OCI-LY7 (cell line): ENCODE measurements at regions not wholly inside any gene's neighbourhood (a gene's known extent, or its start where the extent isn't known, plus 50 kb on each side); places are given as distances from the start of the nearest gene placed in this dataset.

Source experiments
- BruUV-seq: library from RNA; stranded (reverse); fragments of 400-500 nt; replicated peaks from 2 replicates; lab custom pipeline; 2021; lab: Mats Ljungman, UMichigan
- CTCF ChIA-PET: fragments of 300-600 bp; sonication (Branson Sonifier 250); formaldehyde crosslinking; loops from one replicate; lab custom pipeline; 2022; ENCODE audit warnings: antibody characterized with exemption; ENCODE audit not compliant: unreplicated experiment; lab: Charles Lee
- POLR2A ChIA-PET: fragments of 300-600 bp; sonication (Branson Sonifier 250); formaldehyde crosslinking; loops from one replicate; lab custom pipeline; 2022; ENCODE audit warnings: antibody characterized with exemption; lab: Charles Lee
- DNase-seq: peaks from one replicate; pipeline ENCODE4 v3.0.0-alpha.2; 2015; ENCODE audit warnings: low spot score
- H2AFZ ChIP-seq: fragments of 200-600 bp; sonication (generic), shearing (Covaris generic); 2 replicates; pipeline ENCODE4 v1.6.1; 2014; ENCODE audit warnings: mild to moderate bottlenecking, antibody characterized with exemption, low read length, moderate library complexity
- H3K27ac ChIP-seq: fragments of 200-600 bp; sonication (generic); 2 replicates; pipeline ENCODE4 v1.5.1; 2014; ENCODE audit warnings: mixed run types, low read depth, mild to moderate bottlenecking, moderate library complexity, low read length, inconsistent platforms; ENCODE audit not compliant: poor library complexity, severe bottlenecking
- H3K36me3 ChIP-seq: fragments of 200-600 bp; sonication (generic); 2 replicates; pipeline ENCODE4 v1.6.1; 2014; ENCODE audit warnings: mild to moderate bottlenecking, antibody characterized with exemption, low read length, moderate library complexity, mixed read lengths; ENCODE audit not compliant: insufficient read depth
- H3K4me1 ChIP-seq: fragments of 200-600 bp; sonication (generic); 2 replicates; pipeline ENCODE4 v1.5.1; 2014; ENCODE audit warnings: mild to moderate bottlenecking, low read length; ENCODE audit not compliant: insufficient read depth, poor library complexity, severe bottlenecking
- H3K4me2 ChIP-seq: fragments of 200-600 bp; sonication (generic); 2 replicates; pipeline ENCODE4 v1.6.1; 2014; ENCODE audit warnings: mild to moderate bottlenecking, low read length
- H3K4me3 ChIP-seq: fragments of 200-600 bp; sonication (generic); 2 replicates; pipeline ENCODE4 v1.5.1; 2014; ENCODE audit warnings: mild to moderate bottlenecking, low read depth, low read length; ENCODE audit not compliant: poor library complexity, severe bottlenecking
- H3K79me2 ChIP-seq: fragments of 200-600 bp; sonication (generic); 2 replicates; pipeline ENCODE4 v1.6.1; 2016; ENCODE audit warnings: low read depth, mild to moderate bottlenecking, low read length, moderate library complexity, mixed read lengths; ENCODE audit not compliant: insufficient read depth
- H3K9me2 ChIP-seq: fragments of 200-600 bp; sonication (generic); 2 replicates; pipeline ENCODE4 v1.6.1; 2016; ENCODE audit warnings: mild to moderate bottlenecking, low read length, mixed read lengths; ENCODE audit not compliant: insufficient read depth
- H3K9me3 ChIP-seq: fragments of 200-600 bp; sonication (generic); 2 replicates; pipeline ENCODE4 v1.6.1; 2014; ENCODE audit warnings: mild to moderate bottlenecking, mixed run types, low read length, mixed read lengths
- H4K20me1 ChIP-seq: fragments of 200-600 bp; sonication (generic); 2 replicates; pipeline ENCODE4 v1.6.1; 2014; ENCODE audit warnings: mild to moderate bottlenecking, antibody characterized with exemption, low read length, moderate library complexity, mixed read lengths; ENCODE audit not compliant: insufficient read depth
- EZH2phosphoT487 ChIP-seq: fragments of 200-600 bp; sonication (generic); IDR thresholded peaks from 2 replicates; pipeline ENCODE4 v1.6.1; 2018; ENCODE audit warnings: low read depth, borderline replicate concordance, mild to moderate bottlenecking, mixed run types, antibody characterized with exemption, low read length, moderate library complexity, mixed read lengths
- intact Hi-C: fragments of 100-400 bp; cut with micrococcal nuclease; formaldehyde crosslinking; loops from one replicate; pipeline ENCODE4 v1.10.0; 2022; ENCODE audit not compliant: unreplicated experiment
- TF ChIP-seq, protein P1 (sequence below): fragments of 200-600 bp; sonication (generic); conservative IDR thresholded peaks from 2 replicates; pipeline ENCODE4 v1.5.1; 2014; ENCODE audit warnings: mild to moderate bottlenecking, antibody characterized with exemption, low read length, moderate library complexity, mixed read lengths

- H3K9me2 ChIP-seq = no peaks in the 10 kb centered on the region
- no peak overlapping the region for H3K4me3 ChIP-seq
- no TSS peak for BruUV-seq
- CTCF ChIA-PET = no interaction called here
- POLR2A ChIA-PET = interaction anchor here (0.6 kb wide), 1 partner anchor 476 kb away, joined by 3 read pairs; no protein-coding TSS in a partner anchor
- H4K20me1 ChIP-seq = no peaks in the 10 kb centered on the region
- no peak overlapping the region for H3K4me2 ChIP-seq
- no peak for DNase-seq
- intact Hi-C loops = no loop called here
- H3K79me2 ChIP-seq = no peaks in the 10 kb centered on the region
- TF ChIP-seq, protein P1, sequence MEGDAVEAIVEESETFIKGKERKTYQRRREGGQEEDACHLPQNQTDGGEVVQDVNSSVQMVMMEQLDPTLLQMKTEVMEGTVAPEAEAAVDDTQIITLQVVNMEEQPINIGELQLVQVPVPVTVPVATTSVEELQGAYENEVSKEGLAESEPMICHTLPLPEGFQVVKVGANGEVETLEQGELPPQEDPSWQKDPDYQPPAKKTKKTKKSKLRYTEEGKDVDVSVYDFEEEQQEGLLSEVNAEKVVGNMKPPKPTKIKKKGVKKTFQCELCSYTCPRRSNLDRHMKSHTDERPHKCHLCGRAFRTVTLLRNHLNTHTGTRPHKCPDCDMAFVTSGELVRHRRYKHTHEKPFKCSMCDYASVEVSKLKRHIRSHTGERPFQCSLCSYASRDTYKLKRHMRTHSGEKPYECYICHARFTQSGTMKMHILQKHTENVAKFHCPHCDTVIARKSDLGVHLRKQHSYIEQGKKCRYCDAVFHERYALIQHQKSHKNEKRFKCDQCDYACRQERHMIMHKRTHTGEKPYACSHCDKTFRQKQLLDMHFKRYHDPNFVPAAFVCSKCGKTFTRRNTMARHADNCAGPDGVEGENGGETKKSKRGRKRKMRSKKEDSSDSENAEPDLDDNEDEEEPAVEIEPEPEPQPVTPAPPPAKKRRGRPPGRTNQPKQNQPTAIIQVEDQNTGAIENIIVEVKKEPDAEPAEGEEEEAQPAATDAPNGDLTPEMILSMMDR = no peak
- no peak for TF ChIP-seq EZH2phosphoT487
- no peak overlapping the region for H2AFZ ChIP-seq
- H3K36me3 ChIP-seq = no peaks in the 10 kb centered on the region
- H3K27ac ChIP-seq = no peak overlapping the region
- no peaks in the 10 kb centered on the region for H3K9me3 ChIP-seq
- no peaks in the 10 kb centered on the region for H3K4me1 ChIP-seq
These were observed 256.5 kb downstream of the TBC1D4 start for GRCh38 chr13:75225288-75226032.

DNA sequence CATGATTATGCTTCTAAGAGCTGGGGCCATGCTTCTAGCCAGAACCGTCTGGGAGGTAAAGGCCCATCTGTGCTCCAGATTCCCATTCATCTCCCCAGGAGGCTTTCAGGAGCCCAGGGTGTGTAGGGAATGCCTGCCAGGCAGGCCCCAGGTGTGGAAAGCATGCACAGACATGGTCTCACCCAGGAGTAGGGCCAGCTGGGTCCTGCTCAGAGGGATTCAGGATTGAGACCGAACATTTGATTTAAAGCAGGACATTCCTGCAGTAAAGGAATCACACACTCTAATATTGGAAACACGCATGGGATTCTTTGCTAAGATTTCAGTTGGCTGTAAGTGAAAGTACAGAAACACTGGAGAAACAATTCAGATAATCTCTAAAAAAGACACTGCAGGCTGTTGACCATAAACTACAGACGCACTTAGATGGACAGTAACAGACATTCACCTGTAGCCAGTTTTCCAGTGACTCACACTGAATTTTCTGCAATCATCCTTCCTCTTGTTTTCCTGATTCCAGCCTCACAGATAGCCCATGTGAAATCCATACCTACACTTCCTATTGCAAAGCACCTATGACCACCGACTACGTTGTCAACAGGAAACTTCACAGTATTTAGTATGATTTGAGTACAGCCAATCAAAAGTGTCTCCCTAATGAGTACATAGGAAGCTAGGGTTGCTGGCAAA, 257.8 kb downstream of the TBC1D4 start:
- H3K9me3 ChIP-seq = no peaks in the 10 kb centered on the region
- TF ChIP-seq EZH2phosphoT487 = no peak
- TF ChIP-seq, protein P1 = no peak
- no peak overlapping the region for H3K4me3 ChIP-seq
- DNase-seq = no peak
- intact Hi-C loops = no loop called here
- BruUV-seq = no TSS peak
- no peaks in the 10 kb centered on the region for H3K9me2 ChIP-seq
- H3K4me2 ChIP-seq = no peak overlapping the region
- H2AFZ ChIP-seq = no peak overlapping the region
- no peaks in the 10 kb centered on the region for H3K79me2 ChIP-seq
- CTCF ChIA-PET = no interaction called here
- no peak overlapping the region for H3K27ac ChIP-seq
- H3K4me1 ChIP-seq = no peaks in the 10 kb centered on the region
- H3K36me3 ChIP-seq = no peaks in the 10 kb centered on the region
- POLR2A ChIA-PET = interaction anchor here (0.6 kb wide), 1 partner anchor 25 kb away, joined by 3 read pairs; no protein-coding TSS in a partner anchor
- H4K20me1 ChIP-seq = no peaks in the 10 kb centered on the region

GRCh38 chr13:75222031-75222430, 259.9 kb downstream of the TBC1D4 start:
- BruUV-seq = no TSS peak
- intact Hi-C loops = no loop called here

More at GRCh38 chr13:75222031-75222430, 259.9 kb downstream of the TBC1D4 start:
- H3K4me1 ChIP-seq = no peaks in the 10 kb centered on the region
- no peaks in the 10 kb centered on the region for H3K36me3 ChIP-seq
- no peak overlapping the region for H3K4me3 ChIP-seq
- H3K9me2 ChIP-seq = no peaks in the 10 kb centered on the region
- no peak overlapping the region for H3K4me2 ChIP-seq
- no peaks in the 10 kb centered on the region for H4K20me1 ChIP-seq
- no peaks in the 10 kb centered on the region for H3K79me2 ChIP-seq
- H3K27ac ChIP-seq = no peak overlapping the region
- H3K9me3 ChIP-seq = no peaks in the 10 kb centered on the region
- no peak for TF ChIP-seq EZH2phosphoT487
- TF ChIP-seq, protein P1 = no peak
- no peak overlapping the region for H2AFZ ChIP-seq
- POLR2A ChIA-PET = no interaction called here
- CTCF ChIA-PET = no interaction called here
- no peak for DNase-seq
